HG02588 (cell line): ENCODE measurements at regions not wholly inside any gene's neighbourhood (a gene's known extent, or its start where the extent isn't known, plus 50 kb on each side); places are given as distances from the start of the nearest gene placed in this dataset.

Experiments
- ATAC-seq: cut with Tn5 transposase; IDR thresholded peaks from one replicate; pipeline ENCODE4 v1.9.1; 2021; ENCODE audit warnings: mild to moderate bottlenecking, moderate library complexity; ENCODE audit not compliant: unreplicated experiment

DNA sequence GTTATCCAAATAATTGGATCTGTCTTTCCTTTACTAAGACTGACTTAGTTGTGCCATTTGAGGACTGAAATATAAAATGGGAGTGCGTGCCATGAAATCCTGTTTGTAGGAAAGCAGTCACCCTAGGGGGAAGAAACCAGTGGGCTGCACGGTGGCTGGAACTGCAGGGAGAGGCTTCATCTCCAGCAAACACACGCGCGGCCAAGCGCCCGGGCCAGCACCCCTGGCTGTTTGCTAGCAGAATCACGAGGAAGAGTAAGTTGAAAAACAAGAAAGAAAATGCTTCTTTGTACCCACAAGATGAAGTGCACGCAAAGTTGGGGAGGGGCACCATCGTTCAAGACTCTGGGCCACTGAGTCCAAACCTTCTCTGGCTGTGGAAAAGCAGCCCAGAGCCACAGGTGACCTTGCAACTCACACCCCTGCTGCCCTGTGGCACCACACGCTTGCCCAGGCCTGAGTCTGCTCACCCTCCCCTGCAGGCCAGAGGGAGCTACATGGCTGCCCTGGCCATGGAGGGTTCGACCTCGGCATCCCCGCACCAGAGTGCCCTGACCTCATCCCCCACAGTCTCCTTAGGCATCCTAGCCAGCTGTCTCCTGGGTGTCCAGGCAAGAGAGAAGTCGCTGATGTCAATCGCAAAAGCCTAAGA, 55.2 kb downstream of the IRX2 start:
- no peak for ATAC-seq

DNA sequence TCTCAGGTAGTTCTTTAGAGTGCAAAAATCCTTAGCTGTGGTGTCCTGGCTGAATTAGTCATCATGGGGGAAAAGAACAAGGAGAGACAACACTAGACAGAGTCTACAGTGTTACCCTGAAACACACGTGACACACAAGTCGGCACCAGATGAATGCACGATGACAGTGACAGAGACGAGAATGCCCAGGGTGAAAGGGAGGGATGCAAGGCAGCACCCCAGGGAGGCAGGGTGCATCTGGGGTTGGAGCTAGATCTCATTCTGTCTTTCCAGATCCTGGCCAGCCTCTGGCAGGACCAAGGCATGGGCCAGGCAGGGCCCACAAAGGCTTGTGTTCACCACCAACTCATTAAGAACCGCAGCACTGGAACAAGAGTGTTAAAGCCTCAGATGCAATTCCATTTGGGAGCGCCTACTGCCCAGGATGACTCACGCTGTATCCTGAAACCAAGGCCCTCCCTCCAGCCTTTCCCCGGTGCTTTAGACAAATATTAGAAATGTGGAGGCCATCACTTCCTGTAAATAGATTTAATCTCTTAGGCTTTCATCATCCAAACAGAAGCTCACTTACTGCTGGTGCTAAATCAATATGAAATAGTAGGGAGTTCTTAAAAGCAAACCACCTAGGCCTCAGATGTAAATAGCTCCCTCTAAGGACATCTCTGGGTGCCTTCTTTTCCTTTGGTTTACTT, 56.1 kb downstream of the IRX2 start:
- no peak for ATAC-seq

DNA sequence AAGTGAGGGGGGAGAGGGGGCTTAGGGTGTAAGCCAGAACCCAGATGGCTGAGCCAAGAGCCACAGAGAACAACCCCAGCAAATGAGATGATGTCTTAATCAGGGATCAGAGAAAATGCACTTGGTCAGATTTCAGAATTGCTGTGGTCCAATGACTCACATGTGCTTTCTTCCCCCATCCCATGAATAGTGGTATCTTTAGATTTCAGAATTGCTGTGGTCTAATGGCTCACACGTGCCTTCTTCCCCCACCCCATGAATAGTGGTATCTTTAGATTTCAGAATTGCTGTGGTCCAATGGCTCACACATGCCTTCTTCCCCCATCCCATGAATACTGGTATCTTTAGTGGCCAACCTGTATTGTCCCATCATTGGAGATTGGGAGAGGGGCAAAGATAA, 59.9 kb downstream of the IRX2 start:
- ATAC-seq: no peak

DNA sequence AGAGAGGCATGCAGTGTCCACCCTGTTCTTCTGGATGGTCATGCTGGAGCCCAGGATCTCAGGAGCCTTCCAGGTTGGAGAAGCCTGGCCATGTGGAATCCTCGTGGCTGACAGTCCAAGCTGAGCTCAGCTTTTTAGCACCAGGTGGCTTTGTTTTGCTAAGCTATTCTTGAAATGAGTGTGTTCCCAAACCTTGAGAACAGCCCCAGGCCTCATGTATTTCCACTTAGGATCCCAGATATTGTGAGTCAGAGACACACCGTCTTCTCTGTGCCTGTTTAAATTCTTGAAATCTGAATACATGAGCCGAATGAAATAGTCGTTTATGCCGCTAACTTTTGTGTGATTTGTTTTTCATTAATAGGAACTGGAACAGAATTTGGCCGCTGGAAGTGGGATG, 61.2 kb downstream of the IRX2 start:
- no peak for ATAC-seq

DNA sequence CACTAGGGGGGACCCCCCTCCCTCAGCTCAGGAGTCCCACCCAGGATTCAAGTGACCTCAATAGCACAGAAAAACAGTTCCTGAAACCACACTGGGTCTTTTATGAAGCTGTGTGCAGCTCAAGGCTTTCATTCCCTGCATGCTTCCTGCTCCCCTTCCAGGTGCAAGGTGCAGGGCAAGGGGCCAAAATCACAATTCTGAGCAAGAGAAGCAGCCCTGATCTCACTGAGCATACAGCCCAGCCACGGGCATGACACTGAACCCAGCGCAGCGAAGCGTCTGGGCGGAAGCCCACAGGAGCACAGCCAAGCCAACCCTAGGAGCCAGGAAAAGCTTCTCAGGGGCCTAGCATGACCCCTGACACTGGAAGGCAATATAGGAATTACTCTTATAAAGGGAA, 62.9 kb downstream of the IRX2 start:
- ATAC-seq: no peak

DNA sequence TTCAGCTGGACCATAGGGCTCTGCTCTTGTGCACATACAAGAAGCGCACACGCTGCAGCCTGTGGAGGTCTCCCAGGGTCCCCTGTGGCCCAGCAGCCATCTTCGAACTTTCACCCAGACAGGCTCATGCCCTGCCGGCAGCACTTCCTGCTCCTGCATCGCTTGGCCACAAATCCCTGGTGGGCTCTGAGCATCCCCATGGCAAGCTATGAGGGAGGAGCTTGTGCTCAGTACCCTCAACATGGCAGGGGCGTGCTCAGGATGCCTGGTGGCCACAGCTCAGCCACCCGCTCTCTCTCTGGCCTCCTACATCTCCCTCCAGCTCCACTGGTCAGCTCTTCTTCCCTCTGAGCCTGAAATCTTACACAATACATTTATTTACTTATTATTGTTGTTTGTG, 63.7 kb downstream of the IRX2 start:
- no peak for ATAC-seq

DNA sequence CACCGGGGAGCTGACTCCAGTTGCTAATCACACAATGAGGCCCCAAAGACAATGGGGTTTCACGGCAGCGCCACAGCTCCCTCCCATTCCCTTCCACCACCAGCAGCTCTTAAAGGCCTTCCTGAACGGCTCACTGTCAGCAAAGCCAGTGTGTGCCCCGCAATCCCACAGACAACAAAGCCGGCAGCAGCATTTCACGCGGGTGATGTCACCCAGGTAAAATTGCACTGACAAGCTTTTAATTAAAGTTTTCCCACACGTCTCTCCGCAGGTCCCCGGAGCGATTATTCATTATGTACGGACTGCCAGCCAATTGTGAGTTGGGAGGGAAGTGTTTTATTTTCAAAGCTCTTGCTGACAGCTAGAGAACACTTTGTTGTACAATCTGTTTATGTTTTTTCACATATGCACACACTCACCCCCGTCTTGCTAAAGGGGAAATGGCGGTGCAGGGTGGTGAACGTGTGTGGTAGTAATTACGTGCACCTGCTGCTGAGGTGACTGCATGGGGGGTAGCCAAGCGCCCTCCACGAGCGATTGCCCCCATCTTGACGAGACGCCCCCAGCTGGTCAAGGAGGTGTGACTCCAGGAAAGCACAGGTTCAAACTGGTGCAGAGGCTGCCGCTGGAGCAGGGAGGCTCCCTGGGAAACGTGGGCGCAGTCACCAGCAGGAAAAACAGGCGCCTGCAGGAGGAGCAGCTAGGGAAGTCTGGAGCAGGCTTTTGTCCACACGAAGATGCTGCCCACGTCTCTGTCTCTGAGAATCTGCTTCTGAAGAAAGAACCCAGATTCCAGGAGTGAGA, 65.0 kb downstream of the IRX2 start:
- no peak for ATAC-seq

DNA sequence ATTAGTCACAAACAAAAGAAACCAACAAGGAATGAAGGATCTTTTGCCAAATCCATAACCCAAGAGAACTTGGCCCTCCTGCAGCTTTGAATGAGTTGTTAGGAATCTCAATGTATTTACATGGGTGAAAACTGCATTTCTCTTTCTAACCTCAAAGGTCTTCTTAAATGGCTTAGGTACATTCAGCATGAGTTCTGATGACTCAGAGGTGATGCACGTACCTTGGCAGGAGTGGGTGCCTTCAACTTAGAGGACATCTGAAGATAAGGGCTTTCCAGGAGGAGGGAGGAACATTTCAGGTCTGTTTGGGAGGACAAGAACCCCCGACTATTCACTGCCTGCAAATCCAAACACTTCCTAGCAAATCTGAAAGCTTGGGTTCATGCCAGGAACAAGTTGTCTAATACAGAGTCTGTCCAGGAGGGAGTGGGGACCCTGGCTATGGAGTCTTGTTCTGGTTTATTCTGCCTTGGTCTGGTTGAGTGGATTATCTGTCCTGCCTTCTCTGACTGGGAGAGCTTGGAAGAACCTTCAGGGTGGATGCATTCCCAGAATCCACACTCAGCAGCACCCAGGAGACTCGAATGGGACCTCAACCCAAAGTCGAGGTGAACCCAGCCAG, 65.7 kb downstream of the IRX2 start:
- ATAC-seq: no peak

DNA sequence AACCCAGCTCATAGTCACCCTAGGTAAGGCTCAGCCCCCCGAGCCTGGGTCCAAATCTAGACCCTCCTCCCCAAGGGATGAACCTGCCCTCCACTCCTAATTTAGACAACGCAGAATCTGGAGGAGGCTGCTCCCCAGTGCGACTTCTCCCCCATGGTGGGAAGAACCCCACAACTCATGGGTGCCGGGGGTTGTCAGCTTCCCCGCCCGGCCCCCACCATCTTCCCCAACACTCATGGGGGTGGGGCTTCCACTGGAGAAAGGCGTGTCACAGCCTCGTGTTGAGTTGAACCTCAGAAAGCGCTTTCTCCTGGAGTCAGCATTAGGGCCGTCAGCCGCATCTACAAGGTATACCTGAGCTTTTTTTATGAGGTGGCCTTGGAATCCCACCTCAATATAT, 66.9 kb downstream of the IRX2 start:
- no peak for ATAC-seq

DNA sequence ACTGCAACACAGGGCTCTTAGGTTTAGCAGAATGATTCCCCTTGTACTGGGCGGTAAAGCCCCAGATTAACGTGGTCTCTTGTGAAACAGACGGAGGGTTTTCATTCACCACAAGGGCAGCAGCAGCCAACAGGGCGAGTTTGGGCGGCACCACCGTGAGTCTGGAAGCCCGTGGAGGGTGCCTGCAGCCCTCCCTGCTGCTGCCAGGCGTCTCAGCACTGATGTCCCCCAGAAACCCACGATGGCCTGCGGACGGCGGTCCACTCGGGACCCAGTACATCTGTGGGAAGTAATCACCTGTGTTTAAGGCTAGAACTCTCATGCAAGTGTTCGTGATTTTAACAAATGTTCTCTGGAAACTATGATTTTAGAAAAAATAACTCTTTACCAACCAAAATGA, 67.8 kb downstream of the IRX2 start:
- ATAC-seq: no peak

DNA sequence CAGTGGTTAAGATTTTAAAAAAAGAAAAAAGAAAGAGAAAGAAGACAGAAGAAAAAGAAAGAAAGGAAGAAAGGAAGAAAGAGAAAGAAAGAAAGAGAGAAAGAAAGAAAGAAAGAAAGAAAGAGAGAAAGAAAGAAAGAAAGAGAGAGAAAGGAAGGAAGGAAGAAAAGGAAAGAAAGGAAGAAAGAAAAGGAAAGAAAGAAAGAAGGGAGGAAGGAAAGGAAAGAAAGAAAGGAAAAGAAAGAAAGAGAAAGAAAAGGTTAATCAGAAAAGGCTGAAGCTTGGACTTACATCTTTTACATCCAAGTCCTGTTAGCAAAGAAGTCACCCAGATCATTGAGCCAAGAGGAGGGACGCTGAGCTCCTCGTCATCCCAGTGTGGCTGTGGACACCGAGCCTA, 70.0 kb downstream of the IRX2 start:
- ATAC-seq: no peak

DNA sequence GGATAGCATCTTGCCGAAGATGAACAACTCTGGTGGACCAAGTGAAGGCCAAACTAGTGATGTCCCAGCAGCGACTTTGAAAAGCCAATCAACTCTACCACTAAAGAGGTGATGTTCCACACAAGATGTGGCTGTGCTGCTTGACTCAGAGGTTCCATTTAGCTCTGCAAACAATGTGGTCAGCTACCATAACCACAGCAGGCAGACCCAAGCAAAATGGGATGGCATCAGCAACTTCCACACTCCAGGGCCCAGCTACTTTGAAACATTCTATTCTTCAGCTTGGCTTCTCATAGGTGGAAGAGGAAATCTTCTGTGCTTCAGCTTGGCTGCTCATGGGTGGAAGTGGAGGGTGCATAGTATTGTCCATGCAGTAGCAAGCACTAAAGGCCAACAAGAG, 70.5 kb downstream of the IRX2 start:
- ATAC-seq: no peak

DNA sequence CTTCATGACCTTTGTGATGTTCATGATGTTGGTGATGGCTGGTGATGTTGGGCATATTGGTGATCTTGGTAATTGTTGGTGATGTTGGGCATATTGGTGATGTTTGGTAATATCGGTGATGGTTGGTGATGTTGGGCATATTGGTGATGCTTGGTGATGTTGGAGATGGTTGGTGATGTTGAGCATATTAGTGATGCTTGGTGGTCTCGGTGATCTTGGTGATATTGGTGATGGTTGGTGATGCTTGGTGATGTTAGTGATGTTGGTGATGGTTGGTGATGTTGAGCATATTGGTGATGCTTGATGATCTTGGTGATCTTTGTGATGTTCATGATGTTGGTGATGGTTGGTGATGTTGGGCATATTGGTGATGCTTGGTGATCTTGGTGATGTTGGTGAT, 73.8 kb downstream of the IRX2 start:
- no peak for ATAC-seq

DNA sequence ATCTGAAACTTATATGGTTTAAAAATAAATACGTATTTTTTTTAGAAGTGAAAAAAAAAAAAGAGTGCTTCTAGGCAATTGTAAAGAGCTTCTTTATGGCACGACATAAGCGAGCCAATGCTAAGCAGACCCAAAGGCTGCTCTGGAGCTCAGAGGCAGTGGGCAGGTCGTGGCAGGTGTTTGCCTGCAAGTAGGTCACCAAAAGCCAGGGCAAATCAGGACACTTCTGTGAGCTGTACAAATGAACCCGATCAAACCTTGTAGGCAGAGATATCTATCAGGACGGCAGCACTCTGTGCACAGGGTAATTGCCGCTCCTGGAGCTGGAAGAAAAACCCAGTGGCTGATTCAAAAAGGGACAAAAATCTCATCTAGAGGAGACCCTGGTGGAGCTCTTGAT, 75.9 kb downstream of the IRX2 start:
- ATAC-seq: no peak

DNA sequence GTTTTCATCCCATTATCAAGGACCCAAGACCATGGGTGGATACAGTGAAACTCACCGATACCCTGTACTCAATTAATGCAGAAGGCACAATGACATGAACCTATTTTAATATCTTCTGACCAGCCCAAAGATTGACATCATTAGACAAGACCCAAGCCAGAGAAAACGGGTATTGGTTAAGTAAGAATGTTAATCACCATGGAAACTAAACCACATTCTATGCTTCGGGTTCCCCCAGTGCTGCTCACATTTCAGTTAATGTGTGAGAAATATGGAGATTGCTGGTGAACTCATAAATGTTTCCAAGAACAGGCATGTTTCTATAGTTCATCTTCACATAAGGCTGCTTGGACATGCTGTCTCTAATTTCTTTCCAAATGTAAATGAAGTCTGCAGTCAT, 77.0 kb downstream of the IRX2 start:
- ATAC-seq: no peak

DNA sequence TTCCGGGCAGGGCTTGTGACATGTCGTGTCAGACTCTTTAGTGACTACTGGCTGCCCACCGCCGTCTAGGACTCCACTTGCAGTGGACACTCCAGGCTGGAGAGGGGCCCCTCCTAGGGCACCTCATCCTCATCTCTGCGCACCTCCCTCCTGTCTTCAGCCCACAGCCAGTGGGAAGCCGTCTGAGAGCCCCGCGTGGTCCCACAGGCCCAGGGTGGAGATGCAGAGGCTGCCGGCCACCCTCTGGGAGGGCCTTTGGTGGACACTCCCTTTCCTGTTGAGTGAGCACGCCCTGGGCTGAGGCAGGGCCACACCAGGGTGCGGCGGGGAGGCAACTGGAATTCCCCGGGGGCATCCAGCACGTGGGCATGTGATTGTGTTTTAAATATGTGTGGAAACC, 80.5 kb downstream of the IRX2 start:
- no peak for ATAC-seq

DNA sequence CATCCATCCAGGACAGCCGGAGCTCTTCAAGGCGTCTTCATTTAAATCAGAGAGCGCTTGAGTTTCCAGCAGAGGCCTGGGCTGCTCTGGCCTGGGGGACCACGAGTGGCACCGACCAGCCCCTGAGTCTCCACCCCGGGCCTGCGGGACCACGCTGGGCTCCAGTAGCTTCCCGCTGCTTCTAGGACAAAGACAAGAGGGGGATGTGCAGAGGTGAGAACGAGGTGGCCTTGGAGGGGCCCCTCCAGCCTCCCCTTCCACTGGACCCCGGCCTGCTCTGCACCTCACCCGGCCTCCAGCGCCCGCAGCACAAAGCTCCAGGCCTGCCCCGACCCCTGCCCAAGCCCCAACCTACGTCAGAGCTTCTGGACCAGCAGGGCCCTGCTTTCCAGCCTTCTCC, 81.6 kb downstream of the IRX2 start:
- ATAC-seq: no peak

DNA sequence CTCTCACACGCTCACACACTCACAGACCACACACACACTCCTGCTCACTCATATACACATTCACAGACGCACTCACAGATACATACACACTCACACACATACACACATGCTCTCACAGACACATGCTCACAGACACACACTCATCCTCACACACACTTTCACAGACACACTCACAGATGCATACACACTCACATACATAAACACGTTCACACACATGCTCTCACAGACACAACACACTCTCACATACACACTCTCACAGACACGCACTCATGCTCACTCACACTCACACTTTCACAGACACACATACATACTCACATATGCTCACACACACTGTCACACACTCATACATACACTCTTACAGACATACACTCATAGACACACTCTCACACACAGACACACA, 82.2 kb downstream of the IRX2 start:
- no peak for ATAC-seq

DNA sequence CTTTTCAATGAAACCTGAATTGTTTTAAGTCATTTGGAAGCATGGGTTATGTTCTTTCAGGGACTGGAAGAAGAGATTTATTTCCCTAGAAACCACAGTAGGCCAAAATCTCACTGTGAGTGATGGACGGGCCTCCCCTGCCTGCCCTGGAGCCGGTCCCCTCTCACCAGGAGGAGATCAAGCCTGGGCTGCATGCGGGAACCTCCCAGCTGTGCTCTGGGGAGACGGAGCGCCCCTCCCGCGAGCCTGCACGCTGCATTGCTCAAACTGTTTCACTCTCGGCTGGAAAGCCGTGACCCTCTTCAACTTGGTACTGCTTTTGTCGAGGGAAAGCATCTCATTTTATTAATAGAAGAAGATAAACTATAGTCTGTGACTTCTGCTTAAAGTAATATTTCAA, 85.4 kb downstream of the IRX2 start:
- no peak for ATAC-seq

DNA sequence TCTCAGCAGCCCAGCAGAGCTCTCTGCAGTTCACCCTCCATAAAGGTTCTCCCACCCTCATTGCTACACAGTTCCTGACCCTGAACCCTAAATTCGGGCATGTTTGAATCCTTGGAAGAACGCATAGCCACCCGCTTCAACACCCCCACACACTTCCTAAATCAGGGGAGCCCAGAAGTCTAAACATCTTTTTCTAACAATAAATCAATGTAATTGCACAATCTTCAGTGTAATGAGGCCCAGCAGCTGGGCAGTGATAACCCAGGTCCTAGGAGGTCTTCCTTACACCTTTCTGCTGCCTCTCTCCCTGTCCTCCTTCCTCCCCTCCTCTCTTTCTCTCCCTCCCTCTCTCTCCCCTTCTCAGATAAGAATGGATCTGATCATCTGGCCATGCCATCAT, 88.0 kb downstream of the IRX2 start:
- no peak for ATAC-seq

DNA sequence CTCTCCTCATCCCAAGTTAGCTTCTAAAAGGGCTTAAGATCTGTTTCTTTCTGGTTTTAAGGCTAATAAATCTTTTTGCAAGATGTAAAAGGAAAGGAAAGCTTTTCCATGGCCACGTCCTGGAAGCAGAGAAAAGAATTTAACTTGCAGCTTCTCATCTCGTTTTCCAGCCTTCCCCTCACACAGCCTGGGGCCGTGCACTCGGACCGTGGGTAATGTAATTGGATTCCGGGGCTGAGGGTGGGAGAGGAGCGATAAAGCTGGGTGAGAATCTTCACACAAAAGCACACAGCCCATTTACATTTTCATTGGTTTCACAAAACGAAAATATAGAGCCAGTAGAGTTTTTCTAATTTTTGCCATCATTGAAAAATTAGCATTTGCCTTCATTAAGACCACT, 91.2 kb downstream of the IRX2 start:
- ATAC-seq: no peak
